B cell (primary cell): ENCODE measurements at regions not wholly inside any gene's neighbourhood (a gene's known extent, or its start where the extent isn't known, plus 50 kb on each side); places are given as distances from the start of the nearest gene placed in this dataset.

ENCODE experiments used
- ATAC-seq: fragments of 200-7000 bp; cut with Tn5 transposase; one replicate; pipeline ENCODE4 v1.10.0; 2021; ENCODE audit warnings: low read depth, mild to moderate bottlenecking, moderate number of reproducible peaks, moderate library complexity
- CTCF ChIA-PET: fragments of 350-600 bp; sonication (Branson Sonifier 250); formaldehyde crosslinking; loops from one replicate; lab custom pipeline; 2021; ENCODE audit warnings: antibody characterized with exemption, inconsistent platforms; lab: Charles Lee
- POLR2A ChIA-PET: fragments of 350-600 bp; sonication (Branson Sonifier 250); formaldehyde crosslinking; loops from one replicate; lab custom pipeline; 2021; ENCODE audit warnings: antibody characterized with exemption; lab: Charles Lee
- DNase-seq: peaks from one replicate; pipeline ENCODE4 v3.0.0; 2013
- H2AFZ ChIP-seq: 2 replicates; pipeline ENCODE4 v1.6.1; 2012; ENCODE audit warnings: mild to moderate bottlenecking, low read depth, low read length; ENCODE audit not compliant: insufficient read depth, poor library complexity, severe bottlenecking
- H3K27ac ChIP-seq, 2 donors: 1 replicate in 1 of 2; 2 replicates in 1 of 2; pipeline ENCODE4 v1.5.1; 2012 to 2013; ENCODE audit warnings: low read length in 2 of 2, mild to moderate bottlenecking in 2 of 2, moderate library complexity in 1 of 2
- H3K27me3 ChIP-seq, 4 experiments: fragments of 200-600 bp in 1 of 4; sonication (generic) in 1 of 4; replicated peaks in 1 of 4; 1 replicate in 2 of 4; 2 replicates in 2 of 4; pipeline versions ENCODE4 v1.6.1 to v1.7.0; 2013 to 2016; ENCODE audit warnings: low read length in 3 of 4, mild to moderate bottlenecking in 2 of 4, mixed read lengths in 1 of 4, moderate library complexity in 1 of 4; ENCODE audit not compliant: insufficient read depth in 4 of 4, control insufficient read depth in 3 of 4; ENCODE audit errors: control extremely low read depth in 1 of 4
- H3K36me3 ChIP-seq, 2 experiments: replicated peaks in 1 of 2; 1 replicate in 1 of 2; 2 replicates in 1 of 2; pipeline versions ENCODE4 v1.6.1 to v1.7.1; 2013; ENCODE audit warnings: low read length in 1 of 2; ENCODE audit not compliant: insufficient read depth in 2 of 2, control insufficient read depth in 1 of 2; ENCODE audit errors: control extremely low read depth in 1 of 2, extremely low read depth in 1 of 2
- H3K4me1 ChIP-seq, 2 donors: fragments of 200-600 bp in 1 of 2; sonication (generic) in 1 of 2; 1 replicate in 1 of 2; 2 replicates in 1 of 2; pipeline versions ENCODE4 v1.5.1 to v1.6.1; 2013 to 2017; ENCODE audit warnings: low read length in 2 of 2; ENCODE audit not compliant: control insufficient read depth in 2 of 2, insufficient read depth in 2 of 2
- H3K4me2 ChIP-seq: replicated peaks from 2 replicates; pipeline ENCODE3; 2012; ENCODE audit warnings: mild to moderate bottlenecking, low read depth, low read length; ENCODE audit not compliant: poor library complexity, severe bottlenecking
- H3K4me3 ChIP-seq, 5 experiments: fragments of 200-600 bp in 1 of 5; sonication (generic) in 1 of 5; 1 replicate in 3 of 5; 2 replicates in 2 of 5; pipeline versions ENCODE4 v1.5.1 to v1.7.0; 2011 to 2016; ENCODE audit warnings: low read length in 4 of 5, mild to moderate bottlenecking in 4 of 5, low read depth in 2 of 5, control low read depth in 1 of 5, moderate library complexity in 1 of 5; ENCODE audit not compliant: insufficient read depth in 1 of 5; ENCODE audit errors: control extremely low read depth in 1 of 5, extremely low read depth in 1 of 5
- H3K79me2 ChIP-seq: fragments of 200-600 bp; sonication (generic); one replicate; pipeline ENCODE4 v1.6.0; 2016; ENCODE audit warnings: low read length; ENCODE audit not compliant: control insufficient read depth, insufficient read depth
- H3K9ac ChIP-seq: fragments of 200-600 bp; sonication (generic); 2 replicates; pipeline ENCODE4 v1.6.1; 2017; ENCODE audit warnings: mild to moderate bottlenecking, low read length, moderate library complexity
- H3K9me3 ChIP-seq, 3 donors: one replicate each; pipeline versions ENCODE4 v1.6.1 to v1.7.1; 2013; ENCODE audit warnings: low read length in 2 of 3; ENCODE audit not compliant: control insufficient read depth in 2 of 3, insufficient read depth in 1 of 3; ENCODE audit errors: control extremely low read depth in 1 of 3
- H4K20me1 ChIP-seq: 2 replicates; pipeline ENCODE4 v1.6.0; 2012; ENCODE audit warnings: mild to moderate bottlenecking, low read length; ENCODE audit not compliant: insufficient read depth, control insufficient read depth, poor library complexity, severe bottlenecking
- H3K27ac Mint-ChIP-seq: one replicate; pipeline ENCODE4 v1.8.0; 2021; ENCODE audit warnings: mixed read lengths
- H3K27me3 Mint-ChIP-seq: one replicate; pipeline ENCODE4 v1.8.0; 2021; ENCODE audit warnings: mixed read lengths
- H3K4me1 Mint-ChIP-seq: one replicate; pipeline ENCODE4 v1.8.0; 2021; ENCODE audit warnings: mixed read lengths
- H3K4me3 Mint-ChIP-seq: one replicate; pipeline ENCODE4 v1.8.0; 2021; ENCODE audit warnings: mixed read lengths
- H3K9me3 Mint-ChIP-seq: one replicate; pipeline ENCODE4 v1.8.0; 2022; ENCODE audit warnings: mixed read lengths; ENCODE audit not compliant: insufficient read depth
- CTCF ChIP-seq: fragments of 200-600 bp; IDR thresholded peaks from one replicate; pipeline ENCODE4 v1.8.0; 2022; ENCODE audit warnings: antibody characterized with exemption, mild to moderate bottlenecking
- EZH2 ChIP-seq: IDR thresholded peaks from 2 replicates; pipeline ENCODE4 v1.6.1; 2012; ENCODE audit warnings: borderline replicate concordance, low read depth, mild to moderate bottlenecking, moderate library complexity, low read length; ENCODE audit not compliant: insufficient read depth, poor library complexity, severe bottlenecking
- whole genome bisulfite sequencing: methylation state at CpG from one replicate; pipeline ENCODE4 v1.1.5; 2013; ENCODE audit warnings: missing lambda C conversion rate; ENCODE audit not compliant: insufficient coverage; 5-methylcytosine and 5-hydroxymethylcytosine counted together
- intact Hi-C: fragments of 100-400 bp; cut with micrococcal nuclease; formaldehyde crosslinking; loops from one replicate; pipeline ENCODE4 v1.10.0; 2022

- Histone ChIP-seq H3K9ac (no peak overlapping the region), H3K9me3 (no peaks in the 10 kb centered on the region), H3K4me2 (no peak overlapping the region), H3K36me3 (no peaks in the 10 kb centered on the region), H3K27me3 (no peaks in the 10 kb centered on the region), H3K4me3 (no peak overlapping the region), H3K79me2 (no peaks in the 10 kb centered on the region), H3K27ac (no peak overlapping the region), H3K4me1 (no peaks in the 10 kb centered on the region), H2AFZ (no peak overlapping the region), H4K20me1 (no peaks in the 10 kb centered on the region)
- Mint-ChIP-seq H3K27ac (no peak overlapping the region), H3K4me3 (no peak overlapping the region), H3K9me3 (no peaks in the 10 kb centered on the region), H3K27me3 (no peaks in the 10 kb centered on the region), H3K4me1 (no peaks in the 10 kb centered on the region)
- TF ChIP-seq CTCF (no peak), EZH2 (no peak)
- intact Hi-C loops: no loop called here
- ATAC-seq (no peak), DNase-seq (no peak)
- WGBS: no CpG with 5 or more reads among the region's 2 CpGs
- CTCF ChIA-PET: no interaction called here
- POLR2A ChIA-PET: no interaction called here
Measured at GRCh38 chr13:53494406-53494805, 465.8 kb downstream of the OLFM4 start.

GRCh38 chr13:53499576-53500133, 471.0 kb downstream of the OLFM4 start:
- ATAC-seq: no peak

More at GRCh38 chr13:53499576-53500133, 471.0 kb downstream of the OLFM4 start:
- Histone ChIP-seq H3K36me3 (no peaks in the 10 kb centered on the region), H3K4me2 (no peak overlapping the region), H4K20me1 (no peaks in the 10 kb centered on the region), H3K27ac (no peak overlapping the region), H3K27me3 (no peaks in the 10 kb centered on the region), H3K9me3 (peaks cover 0 to 5% (median 0%) of the 10 kb centered on the region in 3 donors), H3K4me3 (no peak overlapping the region), H3K79me2 (no peaks in the 10 kb centered on the region), H3K4me1 (no peaks in the 10 kb centered on the region), H3K9ac (no peak overlapping the region), H2AFZ (no peak overlapping the region)
- Mint-ChIP-seq H3K4me1 (no peaks in the 10 kb centered on the region), H3K4me3 (no peak overlapping the region), H3K27ac (no peak overlapping the region), H3K27me3 (no peaks in the 10 kb centered on the region), H3K9me3 (no peaks in the 10 kb centered on the region)
- no peak for DNase-seq
- TF ChIP-seq CTCF (no peak), EZH2 (no peak)
- POLR2A ChIA-PET: no interaction called here
- CTCF ChIA-PET: no interaction called here
- 100% methylated on average over 1 of the region's 3 CpGs for WGBS
- intact Hi-C loops: no loop called here
